DOHH2 (cell line): ENCODE measurements at regions not wholly inside any gene's neighbourhood (a gene's known extent, or its start where the extent isn't known, plus 50 kb on each side); places are given as distances from the start of the nearest gene placed in this dataset.

ENCODE experiments used
- EZH2phosphoT487 ChIP-seq: fragments of 200-600 bp; sonication (generic); IDR thresholded peaks from 2 replicates; pipeline ENCODE4 v1.6.1; 2017; ENCODE audit warnings: borderline replicate concordance, mild to moderate bottlenecking, antibody characterized with exemption, low read length, moderate library complexity, mixed read lengths
- TF ChIP-seq, protein P1 (sequence below): fragments of 200-600 bp; sonication (generic); IDR thresholded peaks from one replicate; pipeline ENCODE4 v1.5.1; 2014; ENCODE audit warnings: antibody characterized with exemption, mild to moderate bottlenecking, low read depth, low read length; ENCODE audit not compliant: poor library complexity, severe bottlenecking

DNA sequence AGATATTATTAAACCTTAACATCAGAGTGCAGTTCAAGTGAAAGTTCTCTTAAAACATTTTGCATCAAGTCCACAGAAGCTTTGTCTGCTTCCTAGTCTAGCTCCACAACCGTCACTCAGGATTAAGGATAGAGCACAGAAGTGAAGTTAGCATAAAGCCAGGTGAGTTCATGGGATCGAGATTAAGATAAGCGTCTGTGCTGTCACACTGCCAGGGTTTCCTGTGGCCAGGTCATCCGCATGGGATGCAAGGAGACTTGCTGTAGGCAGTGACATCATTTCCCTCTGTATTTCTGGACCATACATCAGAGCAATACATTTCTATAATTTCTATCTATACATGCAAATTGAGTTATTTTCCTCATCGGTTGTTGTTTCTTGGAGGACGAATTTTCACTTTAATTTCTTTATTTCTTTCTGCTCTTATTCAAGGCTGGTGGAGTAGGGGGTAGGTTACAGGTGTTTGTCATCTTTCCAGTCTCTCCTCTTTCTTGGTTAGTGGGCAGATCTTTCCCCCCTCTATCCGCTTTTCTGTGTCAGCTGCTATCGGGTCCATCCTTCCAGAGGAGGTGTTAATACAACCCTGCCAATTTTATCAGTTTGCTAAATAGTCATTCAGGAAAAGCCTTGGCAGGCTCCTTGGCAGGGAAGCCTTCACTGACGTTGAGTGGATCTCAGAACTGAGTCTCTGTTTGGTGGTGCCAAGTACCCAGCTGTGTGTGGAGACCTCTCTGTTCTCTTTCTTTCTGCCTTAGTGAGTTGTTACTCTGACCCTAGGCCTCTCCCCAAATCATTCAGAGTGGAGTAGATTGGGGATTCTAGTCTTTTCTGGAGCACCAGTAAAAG, 307.6 kb upstream of the MAP3K7 start:
- TF ChIP-seq, protein P1, sequence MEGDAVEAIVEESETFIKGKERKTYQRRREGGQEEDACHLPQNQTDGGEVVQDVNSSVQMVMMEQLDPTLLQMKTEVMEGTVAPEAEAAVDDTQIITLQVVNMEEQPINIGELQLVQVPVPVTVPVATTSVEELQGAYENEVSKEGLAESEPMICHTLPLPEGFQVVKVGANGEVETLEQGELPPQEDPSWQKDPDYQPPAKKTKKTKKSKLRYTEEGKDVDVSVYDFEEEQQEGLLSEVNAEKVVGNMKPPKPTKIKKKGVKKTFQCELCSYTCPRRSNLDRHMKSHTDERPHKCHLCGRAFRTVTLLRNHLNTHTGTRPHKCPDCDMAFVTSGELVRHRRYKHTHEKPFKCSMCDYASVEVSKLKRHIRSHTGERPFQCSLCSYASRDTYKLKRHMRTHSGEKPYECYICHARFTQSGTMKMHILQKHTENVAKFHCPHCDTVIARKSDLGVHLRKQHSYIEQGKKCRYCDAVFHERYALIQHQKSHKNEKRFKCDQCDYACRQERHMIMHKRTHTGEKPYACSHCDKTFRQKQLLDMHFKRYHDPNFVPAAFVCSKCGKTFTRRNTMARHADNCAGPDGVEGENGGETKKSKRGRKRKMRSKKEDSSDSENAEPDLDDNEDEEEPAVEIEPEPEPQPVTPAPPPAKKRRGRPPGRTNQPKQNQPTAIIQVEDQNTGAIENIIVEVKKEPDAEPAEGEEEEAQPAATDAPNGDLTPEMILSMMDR, result no peak
- no peak for TF ChIP-seq EZH2phosphoT487
